ENCODE measurements at regions not wholly inside any gene's neighbourhood (a gene's known extent, or its start where the extent isn't known, plus 50 kb on each side); places are given as distances from the start of the nearest gene placed in this dataset.
"Not testable (repeated sequence)": the region's sequence is repeated elsewhere in the genome, so short reads cannot be mapped to it uniquely, and the experiment has no call there.

DNA sequence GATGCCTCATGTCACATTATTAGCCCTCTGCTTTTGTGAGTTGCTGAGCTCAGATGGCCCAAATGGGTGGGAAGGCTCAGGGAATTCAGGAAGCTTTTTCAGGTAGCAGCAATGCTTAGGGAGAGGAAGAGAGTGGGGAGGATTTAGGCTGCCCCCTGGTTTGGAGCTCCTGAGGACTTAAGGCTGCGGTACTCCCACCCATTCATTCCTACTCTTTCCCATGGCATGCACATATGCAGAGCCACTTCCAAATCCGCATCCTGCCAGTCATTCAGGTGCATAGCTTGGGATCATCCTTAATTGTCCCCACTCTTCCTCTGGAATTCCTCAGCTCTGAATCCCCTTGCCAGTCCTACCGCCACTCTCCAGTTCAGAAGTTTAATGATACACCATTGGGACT, 343.1 kb upstream of the FRG2C start:
- DNase-seq (ENCODE audit: low read depth) = no peak

DNA sequence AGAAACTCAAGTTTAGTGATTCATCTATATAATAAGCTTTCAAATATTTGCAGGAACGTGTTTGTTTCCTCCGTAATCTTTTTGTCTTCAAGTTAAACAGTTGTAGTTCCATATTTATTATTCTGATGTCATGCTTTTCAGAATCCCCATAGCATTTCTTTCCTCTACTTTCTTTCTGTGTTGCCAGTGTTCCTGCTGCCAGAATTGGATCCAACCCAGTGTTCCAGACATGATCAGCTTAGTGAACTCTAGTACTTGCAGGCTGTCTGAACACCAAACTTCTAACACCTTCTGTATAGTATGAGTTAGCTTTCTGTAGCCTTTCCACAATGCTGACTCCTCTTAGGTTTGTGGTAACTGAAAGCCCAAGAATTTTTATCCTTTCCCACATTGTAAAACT, 340.2 kb upstream of the FRG2C start:
- not testable (repeated sequence) for DNase-seq (ENCODE audit: low read depth)

GRCh38 chr3:75325716-75326115, 338.4 kb upstream of the FRG2C start:
- no peak for DNase-seq (ENCODE audit: low read depth)

GRCh38 chr3:75327453-75327852, 336.7 kb upstream of the FRG2C start:
- DNase-seq (ENCODE audit: low read depth) = no peak

- DNase-seq (ENCODE audit: low read depth) = no peak
Observed at GRCh38 chr3:75329476-75330097, 334.5 kb upstream of the FRG2C start.

DNA sequence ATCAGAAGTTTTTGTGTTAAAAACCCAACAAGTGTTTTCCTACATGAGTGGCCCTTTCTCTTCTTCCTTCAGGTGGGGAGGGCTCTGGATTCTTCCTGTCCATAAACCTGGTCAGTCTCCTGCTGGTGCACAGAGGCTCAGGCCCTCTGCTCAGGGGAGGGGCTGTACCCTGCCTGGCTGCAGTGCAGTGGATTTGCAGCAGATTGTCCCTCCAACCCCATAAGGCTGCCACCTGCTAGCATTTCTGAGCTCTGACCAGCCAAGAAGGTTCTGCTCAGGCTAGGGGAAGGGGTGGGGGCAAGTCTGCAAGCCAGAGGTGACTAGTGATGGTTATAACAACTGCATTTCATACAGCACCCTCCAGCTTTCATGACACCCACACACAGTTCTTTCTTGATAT, 333.7 kb upstream of the FRG2C start:
- DNase-seq (ENCODE audit: low read depth) = not testable (repeated sequence)

DNA sequence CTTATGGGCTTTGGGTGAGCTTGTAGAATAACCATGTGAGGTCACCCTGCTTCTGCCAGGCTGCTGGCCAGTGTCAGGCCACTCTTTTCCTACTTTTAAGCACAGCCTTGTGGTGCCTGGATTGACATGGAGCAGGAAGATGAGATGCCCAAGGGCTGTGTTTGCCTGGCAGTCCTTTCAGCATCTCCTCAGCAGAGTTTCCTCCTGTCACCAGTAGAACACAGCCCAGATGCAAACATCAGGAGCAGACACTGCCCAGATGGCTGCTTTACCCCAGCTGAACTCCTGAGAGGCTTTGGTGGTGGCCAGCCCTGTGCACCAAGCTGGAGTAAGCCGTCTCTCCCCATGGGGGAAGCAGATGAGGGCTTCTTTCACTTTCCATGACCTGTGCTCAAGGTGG, 332.0 kb upstream of the FRG2C start:
- not testable (repeated sequence) for DNase-seq (ENCODE audit: low read depth)

DNA sequence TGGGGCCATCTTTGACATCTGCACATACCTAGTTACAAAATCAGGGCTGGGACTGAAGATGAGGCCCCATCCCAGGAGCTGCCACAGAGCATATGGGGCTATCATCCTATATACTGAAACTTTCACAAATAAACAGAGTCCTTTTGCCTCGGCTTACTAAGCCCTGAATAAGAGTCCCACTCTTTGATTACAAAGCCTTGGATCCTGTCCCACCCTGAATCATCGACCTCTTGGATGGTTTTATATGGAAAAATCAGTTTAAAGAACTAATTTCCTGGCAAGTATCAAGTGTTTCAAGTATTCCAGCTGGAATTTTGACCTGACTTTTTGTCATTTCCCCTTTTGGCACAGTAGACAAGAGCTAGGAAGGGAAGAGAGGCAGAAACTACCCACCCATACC, 331.3 kb upstream of the FRG2C start:
- DNase-seq (ENCODE audit: low read depth) = no peak

- no peak for DNase-seq (ENCODE audit: low read depth)
Observed at GRCh38 chr3:75334299-75334698, 329.8 kb upstream of the FRG2C start.

DNA sequence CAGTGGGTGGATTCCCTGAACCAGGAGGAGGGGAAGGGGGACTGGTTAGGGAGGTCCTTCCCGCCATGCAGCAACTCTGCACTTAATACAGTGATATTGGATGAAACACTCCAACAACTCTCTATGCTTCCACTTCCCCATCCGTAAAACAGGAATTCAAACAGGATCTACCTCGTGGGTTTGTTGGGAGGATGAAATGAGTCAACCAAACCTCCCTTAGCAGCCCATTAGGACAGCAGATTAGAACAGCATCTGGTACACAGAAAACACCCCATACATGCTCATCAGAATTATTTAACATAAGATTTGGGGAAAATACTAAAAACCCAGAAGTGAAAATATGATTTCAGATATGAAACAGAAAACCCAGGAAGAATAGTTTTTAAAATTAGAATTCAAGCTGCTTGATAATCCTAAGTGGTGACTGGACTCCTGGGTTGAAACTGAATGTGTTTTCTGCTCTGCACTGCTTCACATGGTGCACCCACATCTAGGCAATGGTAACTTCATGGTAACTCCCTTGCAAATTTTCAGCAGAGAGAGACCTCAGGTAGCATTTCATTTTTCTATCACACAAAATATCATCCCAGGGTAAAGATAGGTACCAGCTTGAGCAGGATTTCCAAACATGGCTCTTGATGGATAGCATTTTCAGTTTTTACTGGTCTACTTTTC, 326.8 kb upstream of the FRG2C start:
- no peak for DNase-seq (ENCODE audit: low read depth)

DNA sequence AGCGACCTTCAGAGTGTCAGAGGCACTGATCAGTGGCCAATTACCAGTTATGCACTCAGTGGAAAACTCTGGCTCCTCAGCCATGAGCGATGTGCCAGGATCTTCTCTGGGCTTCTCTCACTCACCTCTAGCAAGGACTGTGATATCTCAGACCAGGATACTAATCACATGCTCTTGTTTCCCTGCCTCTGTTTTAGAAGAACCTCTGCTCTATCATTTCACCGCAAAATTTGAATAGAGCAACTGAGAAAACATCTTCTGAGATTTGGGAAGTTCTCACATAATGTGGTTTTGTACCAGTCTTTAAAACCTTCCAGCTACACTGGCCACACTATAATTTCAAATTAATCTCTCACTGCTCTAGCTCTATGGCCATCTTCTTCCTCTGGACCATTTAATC, 325.8 kb upstream of the FRG2C start:
- DNase-seq (ENCODE audit: low read depth) = no peak

DNA sequence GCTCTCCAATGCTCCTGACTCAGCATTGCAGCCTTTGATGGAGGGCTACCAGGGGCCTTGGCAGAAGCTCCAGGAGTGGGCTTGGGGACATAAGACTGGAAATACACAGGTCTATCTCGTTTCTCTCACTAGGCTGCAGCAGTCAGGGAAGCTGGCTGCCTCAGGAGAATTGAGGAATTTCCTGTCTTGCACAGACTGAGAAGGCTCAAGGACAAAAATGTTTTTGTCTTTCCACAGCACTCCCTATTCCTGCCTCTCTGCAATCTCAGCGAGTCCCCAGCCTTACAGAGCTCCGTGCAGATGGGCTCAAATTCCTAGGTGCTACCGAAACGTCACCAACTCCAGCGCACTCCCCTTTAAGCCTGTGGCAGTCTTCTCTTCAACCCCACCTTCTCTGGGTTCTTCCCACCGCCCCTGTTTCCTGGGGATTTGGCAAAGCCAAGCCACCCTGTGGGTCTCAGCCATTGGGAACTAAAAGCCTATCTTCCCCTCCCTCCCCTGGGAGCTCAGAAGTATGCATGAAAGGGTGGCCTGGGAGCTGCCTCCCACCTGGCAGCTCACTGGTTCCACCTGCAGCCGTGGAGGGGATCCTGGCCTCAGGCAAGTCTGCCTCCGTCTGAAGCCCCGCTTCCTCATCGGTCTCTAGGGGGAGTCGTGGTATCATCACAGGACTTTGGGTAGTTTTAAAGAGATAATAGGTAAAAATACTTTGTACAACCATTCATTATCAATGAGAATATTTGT, 322.6 kb upstream of the FRG2C start:
- no peak for DNase-seq (ENCODE audit: low read depth)

GRCh38 chr3:75342425-75342824, 321.7 kb upstream of the FRG2C start:
- no peak for DNase-seq (ENCODE audit: low read depth)

DNA sequence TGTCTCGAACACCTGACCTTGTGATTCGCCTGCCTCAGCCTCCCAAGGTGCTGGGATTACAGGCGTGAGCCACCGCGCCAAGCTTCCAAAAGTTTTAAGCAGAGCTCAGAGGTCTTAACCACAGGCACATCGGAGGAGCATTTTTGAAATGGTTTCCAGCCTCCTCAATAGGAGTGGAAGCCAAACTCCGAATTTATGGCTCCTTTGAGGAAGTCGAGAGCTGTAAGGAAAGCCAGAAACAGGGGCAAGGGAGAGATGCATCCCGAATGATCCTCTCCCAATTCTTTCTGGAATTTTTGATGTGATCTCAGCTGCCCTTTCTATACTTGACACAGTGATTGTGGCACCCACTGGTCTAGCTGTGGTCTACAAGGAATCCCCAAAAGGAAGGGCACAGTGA, 313.6 kb upstream of the FRG2C start:
- DNase-seq (ENCODE audit: low read depth) = not testable (repeated sequence)

GRCh38 chr3:75362086-75362784, 301.9 kb upstream of the FRG2C start:
- not testable (repeated sequence) for DNase-seq (ENCODE audit: low read depth)

GRCh38 chr3:75372964-75373363, 291.2 kb upstream of the FRG2C start:
- not testable (repeated sequence) for DNase-seq (ENCODE audit: low read depth)

- DNase-seq (ENCODE audit: low read depth) = not testable (repeated sequence)
Observed at GRCh38 chr3:75379840-75380239, 284.3 kb upstream of the FRG2C start.

GRCh38 chr3:75380276-75380771, 283.8 kb upstream of the FRG2C start:
- DNase-seq (ENCODE audit: low read depth) = no peak

DNA sequence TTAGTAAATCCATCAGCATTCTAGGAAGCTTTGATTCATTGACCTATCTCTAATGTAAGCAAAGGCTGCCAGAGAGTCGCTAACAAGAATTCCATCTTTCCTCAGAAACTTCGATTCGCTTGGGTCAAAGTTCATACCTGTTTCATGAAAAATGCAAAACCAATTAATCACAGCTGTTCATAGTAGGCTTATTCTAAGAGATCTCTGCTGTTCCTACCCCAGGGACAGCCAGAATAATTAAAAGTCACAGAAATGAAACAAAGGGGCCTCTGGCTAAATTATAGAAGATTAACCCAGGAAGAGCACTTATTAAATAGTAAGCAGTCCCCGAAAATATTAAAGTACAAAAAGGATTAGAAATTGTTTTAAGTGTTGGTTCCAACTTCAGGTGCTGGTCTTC, 280.1 kb upstream of the FRG2C start:
- not testable (repeated sequence) for DNase-seq (ENCODE audit: low read depth)

DNA sequence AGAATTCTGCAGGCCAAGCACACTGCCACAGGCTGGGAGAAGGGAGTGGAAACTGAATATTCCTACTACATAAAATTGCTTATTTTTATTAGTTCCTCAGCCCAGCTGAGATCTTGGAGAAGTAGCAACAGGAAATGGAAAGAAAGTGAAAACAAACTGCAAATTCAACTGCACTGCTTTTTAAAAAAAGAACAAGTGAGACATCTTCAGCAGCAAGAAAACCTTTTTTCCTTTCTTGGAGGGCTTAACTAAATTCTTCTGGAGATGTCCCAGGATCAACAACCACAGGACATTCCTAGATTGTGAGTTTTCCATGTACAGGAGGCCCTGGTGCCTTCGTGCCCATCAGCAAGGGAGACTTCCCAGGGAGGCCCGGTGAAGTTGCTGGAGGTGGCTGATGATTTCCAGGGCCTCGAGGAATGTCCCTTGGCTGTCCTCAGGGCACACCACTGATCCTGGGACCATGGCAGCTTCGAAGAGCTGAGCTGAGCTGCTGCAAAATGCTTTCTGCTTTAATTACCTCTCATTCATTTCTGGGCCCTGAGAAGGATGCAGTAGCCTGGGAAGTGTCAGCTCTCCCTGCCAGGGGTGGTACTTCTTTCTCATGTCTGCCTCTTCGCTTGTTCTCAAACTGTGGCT, 275.5 kb upstream of the FRG2C start:
- DNase-seq (ENCODE audit: low read depth) = not testable (repeated sequence)

- not testable (repeated sequence) for DNase-seq (ENCODE audit: low read depth)
Observed at GRCh38 chr3:75393288-75393694, 270.8 kb upstream of the FRG2C start.

DNA sequence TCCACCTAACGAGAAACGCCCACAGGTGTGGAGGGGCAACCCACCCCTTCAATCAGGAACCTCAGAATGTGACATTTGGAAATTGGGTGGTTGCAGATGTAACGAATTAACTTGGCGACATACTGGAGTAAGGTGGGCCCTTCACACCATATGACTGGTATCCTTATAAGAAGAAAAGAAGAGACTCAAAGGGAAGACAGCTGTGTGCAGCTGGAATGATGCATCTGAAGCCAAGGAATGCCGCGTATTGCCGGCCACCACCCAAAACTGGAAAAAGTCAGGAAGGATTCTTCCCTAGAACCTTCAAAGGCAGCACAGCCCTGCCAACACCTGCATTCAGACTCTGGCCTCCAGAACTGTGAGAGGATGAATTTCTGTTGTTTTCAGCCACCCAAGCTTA, 270.0 kb upstream of the FRG2C start:
- DNase-seq (ENCODE audit: low read depth) = not testable (repeated sequence)

All from stimulated activated CD8-positive, alpha-beta memory T cell treated with anti-CD3 and anti-CD28 coated beads, Interleukin-12 subunit alpha, Interleukin-12 subunit beta, amount 100 ng/mL, for 1 hour (primary cell).